GM19395 (cell line): ENCODE measurements at regions not wholly inside any gene's neighbourhood (a gene's known extent, or its start where the extent isn't known, plus 50 kb on each side); places are given as distances from the start of the nearest gene placed in this dataset.
"Not testable (repeated sequence)": the region's sequence is repeated elsewhere in the genome, so short reads cannot be mapped to it uniquely, and the experiment has no call there.

ENCODE experiments used
- ATAC-seq: cut with Tn5 transposase; IDR thresholded peaks from one replicate; pipeline ENCODE4 v1.9.1; 2021; ENCODE audit warnings: mild to moderate bottlenecking, moderate library complexity; ENCODE audit not compliant: unreplicated experiment

DNA sequence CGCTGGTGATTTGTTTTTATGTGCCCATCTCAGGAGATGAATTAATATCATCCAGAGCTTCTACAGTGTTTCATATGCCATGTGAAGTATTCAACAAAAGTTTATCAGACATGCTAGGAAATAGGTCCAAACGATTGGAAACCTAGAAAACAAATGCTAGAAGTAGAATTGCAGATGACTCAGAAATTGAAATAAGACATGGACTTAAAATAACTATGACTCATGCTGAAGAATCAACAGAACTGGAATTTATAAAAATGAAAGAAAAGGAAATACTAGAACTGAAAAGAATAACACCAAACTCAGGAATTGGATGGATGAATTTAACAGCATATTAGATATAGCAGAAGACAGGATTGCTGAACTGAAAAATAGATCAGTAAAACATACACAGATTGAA is 172.7 kb upstream of the GIMD1 start:
- no peak for ATAC-seq

DNA sequence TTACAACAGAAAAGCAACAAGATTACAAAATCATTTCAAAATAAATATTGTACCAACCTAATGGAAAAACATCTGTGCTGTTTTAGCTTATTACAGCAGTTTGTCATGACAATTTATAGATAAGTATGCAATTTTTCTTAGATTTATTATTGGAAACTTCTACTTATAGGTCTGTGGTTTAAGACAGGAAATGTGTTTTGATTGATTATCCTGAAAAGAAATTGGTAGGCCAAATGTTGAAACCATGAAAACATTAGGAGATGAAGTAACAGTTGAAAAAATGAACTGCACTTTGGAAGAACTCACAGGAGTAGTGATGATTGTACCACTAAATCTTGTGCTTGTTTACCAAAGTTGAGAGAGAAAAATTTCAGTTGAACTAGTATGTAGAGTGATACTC is 162.2 kb upstream of the GIMD1 start:
- no peak for ATAC-seq

DNA sequence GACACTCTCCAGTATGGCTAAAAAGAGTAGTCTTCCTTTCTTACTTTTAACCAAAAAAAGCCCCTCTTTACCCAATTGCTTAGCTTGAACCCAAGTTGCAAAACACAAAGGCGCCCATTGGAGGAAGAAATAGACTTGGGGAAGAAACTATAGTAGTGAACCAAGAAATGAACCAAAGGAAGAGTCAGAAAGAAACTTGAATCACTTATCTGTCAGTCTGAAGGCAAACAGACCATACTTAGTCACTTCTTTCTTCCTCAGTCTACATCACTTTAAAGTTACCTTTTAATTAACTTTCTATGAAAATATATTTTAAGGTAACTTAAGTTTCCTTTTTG is 161.4 kb upstream of the GIMD1 start:
- ATAC-seq, result no peak

DNA sequence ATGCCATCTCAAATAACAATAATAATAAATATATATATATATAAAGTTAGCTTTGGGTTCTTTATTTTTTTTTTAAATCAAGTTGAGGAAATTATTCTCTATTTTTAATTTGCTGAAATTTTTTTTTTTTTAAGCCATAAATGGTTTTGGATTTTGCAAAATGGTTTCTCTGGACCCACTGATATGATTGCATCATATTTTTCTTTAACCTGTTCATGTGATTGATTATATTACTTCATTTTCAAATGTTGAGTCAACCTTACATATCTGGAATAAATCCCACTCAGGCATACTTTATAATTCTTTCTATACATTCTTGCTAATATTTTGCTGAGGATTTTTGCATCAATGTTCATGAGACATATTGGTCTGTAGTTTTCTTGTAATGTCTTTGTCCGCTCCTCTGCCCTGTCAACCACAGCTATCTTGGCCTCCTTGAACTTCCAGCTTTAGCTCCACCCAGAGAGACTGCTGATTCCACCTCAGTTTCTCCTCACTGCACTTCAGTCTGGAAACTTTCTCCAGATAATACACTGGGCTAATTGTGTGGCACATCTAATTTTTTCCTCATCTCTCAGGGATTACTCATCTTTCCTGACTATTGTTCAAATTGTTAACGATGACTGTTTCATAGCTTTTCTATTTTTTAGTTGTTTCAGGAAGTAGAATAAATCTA is 160.9 kb upstream of the GIMD1 start:
- ATAC-seq, result no peak

DNA sequence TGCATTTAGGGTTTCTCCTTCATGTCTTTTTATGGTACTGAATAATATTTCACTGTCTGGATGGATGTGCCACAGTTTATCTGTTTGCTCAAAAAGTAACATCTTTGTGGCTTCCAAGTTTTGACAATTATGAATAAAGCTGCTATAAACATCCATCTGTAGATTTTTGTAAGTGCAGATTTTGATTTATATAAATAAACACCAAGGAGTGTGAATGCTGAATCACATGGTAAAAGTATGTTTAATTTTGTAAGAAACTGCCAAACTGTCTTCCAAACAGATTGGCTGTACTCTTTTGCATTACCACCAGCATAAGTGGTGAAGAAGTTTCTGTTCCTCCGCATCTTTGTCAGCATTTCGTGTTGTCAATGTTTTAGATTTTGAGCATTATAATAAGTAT is 158.7 kb upstream of the GIMD1 start:
- no peak for ATAC-seq

DNA sequence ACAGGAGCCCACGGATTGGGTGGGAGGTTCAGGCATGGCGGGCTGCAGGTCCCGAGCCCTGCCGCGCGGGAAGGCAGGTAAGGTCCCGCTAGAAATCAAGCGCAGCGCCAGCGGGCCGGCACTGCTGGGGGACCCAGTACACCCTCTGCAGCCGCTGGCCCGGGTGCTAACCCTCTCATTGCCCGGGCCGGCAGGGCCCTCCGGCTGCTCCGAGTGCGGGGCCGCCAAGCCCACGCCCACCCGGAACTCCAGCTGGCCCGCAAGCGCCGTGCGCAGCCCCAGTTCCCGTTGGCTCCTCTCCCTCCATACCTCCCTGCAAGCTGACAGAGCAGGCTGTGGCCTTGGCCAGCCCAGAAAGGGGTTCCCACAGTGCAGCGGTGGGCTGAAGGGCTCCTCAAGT is 156.8 kb upstream of the GIMD1 start:
- ATAC-seq, result not testable (repeated sequence)

DNA sequence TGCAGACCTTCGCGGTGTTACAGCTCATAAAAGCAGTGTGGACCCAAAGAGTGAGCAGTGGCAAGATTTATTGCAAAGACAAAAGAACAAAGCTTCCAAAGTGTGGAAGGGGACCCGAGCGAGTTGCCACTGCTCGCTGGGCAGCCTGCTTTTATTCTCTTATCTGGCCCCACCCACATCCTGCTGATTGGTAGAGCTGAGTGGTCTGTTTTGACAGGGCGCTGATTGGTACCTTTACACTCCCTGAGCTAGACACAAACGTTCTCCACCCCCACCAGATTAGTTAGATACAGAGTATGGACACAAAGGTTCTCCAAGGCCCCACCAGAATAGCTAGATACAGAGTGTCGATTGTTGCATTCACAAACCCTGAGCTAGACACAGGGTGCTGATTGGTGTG is 156.2 kb upstream of the GIMD1 start:
- not testable (repeated sequence) for ATAC-seq

DNA sequence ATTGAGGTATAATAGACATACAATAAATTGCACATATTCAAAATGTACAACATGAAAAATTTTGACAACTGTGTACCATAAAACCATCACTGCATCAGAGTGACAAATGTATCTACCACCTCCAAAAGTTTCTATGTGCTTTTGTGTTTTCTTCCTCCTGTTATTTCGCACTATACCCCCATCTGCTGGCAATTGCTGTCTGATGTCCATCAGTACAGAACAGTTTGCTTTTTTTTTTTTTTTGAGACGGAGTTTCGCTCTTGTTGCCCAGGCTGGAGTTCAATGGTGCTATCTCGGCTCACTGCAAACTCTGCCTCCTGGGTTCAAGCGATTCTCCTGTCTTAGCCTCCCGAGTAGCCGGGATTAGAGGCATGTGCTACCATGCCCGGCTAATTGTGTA is 154.3 kb upstream of the GIMD1 start:
- no peak for ATAC-seq

DNA sequence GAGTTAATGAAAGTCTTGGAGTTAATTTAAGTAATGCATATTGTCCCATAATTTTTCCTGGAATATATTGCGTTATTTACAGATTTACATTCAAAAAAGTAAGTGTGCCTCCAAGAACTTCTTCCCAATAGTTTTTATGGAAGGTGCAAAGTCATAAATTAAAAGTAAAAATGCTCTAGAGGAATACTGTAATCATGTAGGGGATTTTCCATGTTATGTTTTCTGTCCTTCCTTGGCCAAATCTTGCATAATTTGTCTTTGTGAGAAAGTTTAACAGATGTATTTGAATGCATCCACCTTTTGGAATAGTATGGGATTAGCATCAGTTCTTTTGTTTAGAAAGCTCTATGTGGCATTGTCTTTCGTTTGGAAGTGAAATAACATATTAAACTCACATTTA is 144.1 kb upstream of the GIMD1 start:
- ATAC-seq, result no peak

DNA sequence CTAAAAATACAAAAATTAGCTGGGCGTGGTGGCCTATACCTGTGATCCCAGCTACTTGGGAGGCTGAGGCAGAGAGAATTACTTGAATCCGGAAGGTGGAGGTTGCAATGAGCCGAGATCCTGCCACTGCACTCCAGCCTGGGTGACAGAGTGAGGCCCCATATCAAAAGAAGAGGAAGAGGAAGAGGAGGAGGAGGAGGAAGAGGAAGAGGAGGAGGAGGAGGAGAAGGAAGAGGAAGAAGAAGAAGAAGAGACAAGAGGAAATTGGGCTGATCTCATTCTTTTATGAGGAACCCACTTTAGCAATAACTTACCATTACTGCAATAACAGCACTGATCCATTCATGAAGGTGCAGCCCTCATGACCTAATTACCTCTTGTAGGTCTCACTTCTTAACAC is 138.9 kb upstream of the GIMD1 start:
- ATAC-seq, result no peak

DNA sequence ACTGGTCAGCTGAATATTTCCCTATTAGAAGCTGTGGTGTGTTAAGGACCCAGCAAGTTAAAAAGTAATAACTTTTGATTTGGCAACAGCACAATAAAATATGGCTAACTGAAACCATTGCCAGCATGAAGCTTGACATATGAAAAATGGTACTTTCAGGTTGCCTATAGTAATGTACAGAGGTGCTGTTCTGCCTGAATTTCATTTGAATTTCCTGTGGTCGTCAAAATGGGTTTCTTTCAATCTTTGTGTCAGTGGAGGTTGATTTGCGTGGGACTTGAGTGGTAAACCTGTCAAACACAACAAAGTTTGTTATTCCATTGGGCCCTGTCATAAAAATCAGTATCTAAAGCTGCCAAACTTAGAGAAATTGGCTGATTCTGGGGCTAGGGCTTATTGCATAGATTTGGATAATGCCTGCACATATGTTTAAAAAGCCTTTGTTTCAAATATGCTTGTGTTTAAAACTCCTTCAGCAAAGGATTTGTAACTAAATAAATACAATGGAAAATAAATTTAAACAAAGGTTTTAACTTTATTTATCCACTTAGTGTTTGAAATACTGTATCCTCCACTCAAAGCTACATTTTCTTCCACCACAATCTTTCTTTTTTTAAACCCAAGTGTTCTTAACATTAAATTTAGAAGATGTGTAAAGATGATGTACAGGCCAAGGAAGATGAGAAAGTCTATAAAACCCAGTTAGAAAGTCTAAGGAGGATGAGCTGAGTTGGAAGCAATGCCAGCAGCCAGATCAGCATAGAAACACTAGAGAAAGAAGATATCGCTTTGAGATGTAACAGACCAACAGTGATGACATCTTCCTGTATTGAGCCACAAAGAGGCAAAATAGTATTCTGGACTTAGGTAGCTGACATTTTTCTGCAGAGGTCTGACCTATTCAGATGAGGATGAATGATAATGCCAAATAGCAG is 134.8 kb upstream of the GIMD1 start:
- ATAC-seq, result no peak

DNA sequence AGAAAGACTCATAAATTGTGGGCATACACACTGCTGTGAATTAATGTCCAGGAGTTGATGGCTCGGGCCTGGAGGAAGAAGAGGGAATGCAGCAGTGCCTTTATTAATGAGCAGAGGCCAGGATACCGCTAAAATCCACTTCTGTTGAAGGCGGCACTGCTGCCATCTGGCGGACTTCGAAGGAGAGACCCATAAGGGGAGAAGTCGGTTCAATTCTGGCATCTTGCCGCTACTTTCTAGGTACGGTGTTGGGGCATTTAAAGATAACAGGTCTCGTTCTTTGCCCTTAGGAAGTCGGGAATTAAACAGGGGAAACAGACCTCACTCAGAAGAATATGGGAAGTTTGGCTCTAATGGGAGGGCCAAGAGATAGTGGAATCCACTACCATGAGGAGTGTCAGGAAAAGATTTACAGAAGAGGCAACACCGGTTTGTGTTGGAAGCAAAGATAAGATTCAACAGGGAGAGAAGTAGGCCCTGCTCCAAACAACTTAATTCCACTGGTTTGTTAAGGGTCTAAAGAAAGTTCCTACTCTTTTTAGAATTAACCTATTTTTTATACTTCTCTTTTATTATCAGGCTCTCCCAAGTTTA is 133.6 kb upstream of the GIMD1 start:
- peak; percentile 92 for ATAC-seq

DNA sequence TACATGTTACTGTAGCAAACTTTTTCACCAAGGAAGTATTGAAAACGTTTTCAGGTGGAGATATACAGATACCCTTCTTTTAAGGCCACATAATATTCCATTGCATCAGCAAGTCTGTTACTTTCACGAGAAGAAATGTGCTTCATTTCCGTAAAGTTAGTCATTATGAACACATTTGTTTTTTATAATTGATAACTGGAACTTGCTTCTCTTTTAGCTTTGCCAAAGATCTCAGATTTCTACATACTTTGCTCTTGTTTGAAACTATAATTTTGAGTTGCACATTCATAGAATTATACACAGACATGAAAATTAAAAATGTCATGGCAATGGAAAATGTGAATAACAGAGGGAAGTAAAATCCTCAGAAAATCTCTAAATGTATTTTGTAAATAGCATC is 128.7 kb upstream of the GIMD1 start:
- ATAC-seq, result no peak

DNA sequence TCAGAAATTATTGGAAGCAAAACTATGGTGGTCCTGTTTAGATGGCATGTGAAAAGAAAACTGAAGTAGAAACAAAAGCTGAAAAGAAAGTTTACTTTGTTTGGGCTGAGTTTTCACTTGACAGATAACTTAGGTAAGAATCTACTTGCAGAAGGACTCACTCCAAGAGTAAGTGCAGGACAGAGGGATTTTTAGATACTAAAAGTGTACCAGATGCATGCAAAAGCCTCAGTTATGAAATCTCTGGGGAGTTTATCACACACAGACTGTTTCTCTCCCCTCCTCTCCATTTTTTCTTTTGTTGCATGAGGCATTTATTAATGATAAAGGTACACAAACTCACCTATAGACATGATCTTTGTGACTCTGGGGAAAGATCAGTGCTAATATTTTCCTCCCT is 127.5 kb upstream of the GIMD1 start:
- ATAC-seq, result no peak

DNA sequence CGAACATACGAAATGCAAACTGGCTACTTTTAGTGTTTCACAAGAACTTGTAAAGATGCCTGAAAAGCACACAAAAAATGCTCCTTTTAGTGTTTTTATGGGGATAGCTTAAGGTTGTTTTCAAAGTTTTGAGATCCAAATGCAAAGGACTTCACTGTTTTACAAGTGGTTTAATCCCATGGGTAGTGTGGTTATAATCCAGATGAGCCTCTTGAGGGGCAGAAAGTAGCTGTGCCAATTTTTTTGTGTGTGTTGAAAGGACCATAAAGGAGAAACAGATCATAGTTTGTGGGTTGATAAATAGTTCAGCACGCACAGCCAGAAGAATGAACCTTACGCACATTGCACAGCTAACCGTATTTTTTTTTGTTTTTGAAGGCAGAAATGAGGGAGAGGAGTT is 126.9 kb upstream of the GIMD1 start:
- ATAC-seq, result no peak

DNA sequence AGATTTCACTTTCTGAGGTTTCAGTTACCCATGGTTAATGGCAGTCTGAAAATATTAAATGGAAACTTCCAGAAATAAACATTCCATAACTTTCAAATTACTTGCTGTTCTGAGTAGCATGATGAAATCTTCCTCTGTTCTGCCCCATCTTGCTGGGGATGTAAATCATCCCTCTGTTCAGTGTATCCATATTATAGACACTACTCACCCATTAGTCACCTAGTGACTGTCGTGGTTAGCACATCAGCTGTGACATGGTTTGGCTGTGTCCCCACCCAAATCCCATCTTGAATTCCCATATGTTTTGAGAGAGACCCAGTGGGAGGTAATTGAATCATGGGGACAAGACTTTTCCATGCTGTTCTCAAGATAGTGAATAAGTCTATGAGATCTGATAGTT is 125.5 kb upstream of the GIMD1 start:
- ATAC-seq, result no peak

DNA sequence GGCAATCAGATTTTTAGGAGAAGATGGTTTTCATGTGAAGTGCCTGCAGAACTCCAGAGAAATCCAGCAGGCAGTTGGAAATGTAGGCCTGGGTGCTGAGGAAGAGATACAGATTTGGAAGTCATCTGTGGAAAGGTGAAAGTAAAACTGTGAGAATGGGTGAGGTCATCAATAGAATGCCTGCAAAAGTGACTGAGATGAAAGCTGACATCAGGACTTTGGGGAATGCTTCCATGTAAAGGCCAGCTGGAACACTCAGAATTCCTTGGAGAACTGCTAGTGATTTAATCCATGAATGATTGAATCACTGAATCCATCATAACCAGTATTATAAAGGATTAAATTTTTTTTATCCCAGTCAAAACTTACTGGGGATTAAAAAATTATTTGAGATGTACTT is 124.5 kb upstream of the GIMD1 start:
- no peak for ATAC-seq

DNA sequence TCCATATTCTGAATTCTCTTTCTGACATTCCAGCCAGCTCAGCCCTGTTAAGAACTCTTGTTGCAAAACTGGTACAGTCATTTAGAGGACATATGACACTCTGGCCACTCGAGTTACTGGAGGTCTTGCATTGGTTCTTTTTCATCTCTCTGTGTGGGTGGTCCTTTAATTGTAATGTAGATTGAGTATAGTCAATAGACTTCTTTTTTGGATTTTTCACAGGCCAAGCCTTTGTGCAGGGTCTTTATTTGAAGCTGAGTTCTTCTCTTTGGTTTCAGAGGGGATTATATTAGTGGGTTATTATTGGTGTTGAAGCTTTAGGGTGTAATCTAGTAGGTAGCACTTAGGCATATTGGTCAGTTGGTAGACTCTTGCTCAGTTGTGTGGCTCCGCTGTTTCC is 118.0 kb upstream of the GIMD1 start:
- ATAC-seq, result no peak

DNA sequence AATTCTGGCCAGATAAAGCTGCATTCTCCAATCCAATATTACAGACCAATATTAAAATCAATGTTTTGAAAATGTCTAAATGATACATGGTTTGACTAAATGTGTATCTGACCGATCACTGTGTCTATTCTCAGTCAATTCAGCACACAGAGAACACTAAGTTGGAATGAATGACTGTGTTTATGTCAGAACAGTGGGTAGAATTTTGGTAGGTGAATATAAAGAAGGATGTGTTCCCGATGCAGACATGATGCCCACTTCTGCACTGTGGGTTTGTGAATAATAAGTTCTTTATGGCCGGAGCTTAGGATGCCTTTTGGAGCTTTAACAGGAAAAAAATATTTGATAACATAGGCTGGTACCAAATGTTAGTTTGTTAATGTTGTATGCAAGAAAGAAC is 113.2 kb upstream of the GIMD1 start:
- no peak for ATAC-seq

DNA sequence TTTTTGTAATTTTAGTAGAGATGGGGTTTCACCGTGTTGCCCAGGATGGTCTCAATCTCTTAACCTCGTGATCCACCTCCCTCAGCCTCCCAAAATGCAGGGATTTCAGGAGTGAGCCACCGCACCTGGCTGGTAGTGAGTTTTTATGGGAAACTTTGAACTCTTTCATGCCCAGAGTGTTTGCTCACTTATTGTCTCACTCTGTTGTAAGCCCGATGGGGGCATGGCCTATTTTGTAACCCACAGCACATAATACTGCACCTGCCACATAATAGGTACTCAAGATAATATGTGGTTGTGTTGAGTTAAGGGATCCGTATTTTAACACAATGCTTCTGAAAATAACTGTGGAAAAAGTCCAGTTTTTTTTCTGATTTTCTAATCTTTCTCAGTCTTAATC is 109.6 kb upstream of the GIMD1 start:
- ATAC-seq, result no peak

DNA sequence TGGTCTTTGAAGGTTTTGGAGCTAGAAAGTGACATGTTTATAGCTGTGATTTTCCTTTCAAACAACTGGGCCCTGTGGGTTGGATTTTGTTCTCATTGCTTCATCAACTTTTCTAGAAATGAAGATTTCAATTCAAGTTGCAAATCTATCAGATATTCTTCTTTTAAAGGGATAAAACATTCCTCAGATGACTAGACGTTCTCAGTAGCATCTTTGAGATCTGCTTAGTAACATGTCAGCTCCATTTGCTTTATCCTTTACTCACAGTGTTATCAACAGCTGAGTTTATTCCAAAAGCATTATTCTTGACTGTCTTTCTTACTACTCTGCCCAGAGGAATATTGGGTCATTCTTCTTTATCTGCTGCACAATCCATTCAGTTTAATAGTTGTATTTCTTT is 108.2 kb upstream of the GIMD1 start:
- ATAC-seq, result no peak

DNA sequence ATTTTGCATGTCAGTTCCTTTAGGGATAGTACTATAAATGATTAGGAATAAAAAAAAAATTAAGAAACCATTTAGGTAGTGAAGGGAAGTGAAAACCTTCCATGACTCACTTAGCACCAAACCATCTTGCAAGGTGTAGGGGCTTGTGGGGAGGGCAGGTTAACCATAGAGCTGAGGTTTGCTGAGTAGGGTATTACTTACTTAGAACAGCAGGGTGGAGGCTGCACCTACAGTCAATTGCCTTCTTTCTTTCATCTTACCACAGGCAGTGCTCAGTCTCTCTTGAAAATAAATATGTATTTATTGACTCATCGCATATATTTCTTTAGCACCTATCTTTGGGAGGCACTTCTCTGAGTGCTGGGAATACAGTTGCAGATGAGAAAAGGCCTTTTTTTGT is 104.9 kb upstream of the GIMD1 start:
- ATAC-seq, result no peak
